Fibroblast of lung (primary cell): ENCODE measurements at regions not wholly inside any gene's neighbourhood (a gene's known extent, or its start where the extent isn't known, plus 50 kb on each side); places are given as distances from the start of the nearest gene placed in this dataset.

Source experiments
- EZH2 ChIP-seq: IDR thresholded peaks from 2 replicates; pipeline ENCODE4 v1.5.1; 2012; ENCODE audit warnings: low read length, control low read depth, mild to moderate bottlenecking; ENCODE audit errors: missing control alignments
- TF ChIP-seq, protein P1 (sequence below), 2 donors: IDR thresholded peaks in 1 of 2; conservative IDR thresholded peaks in 1 of 2; 1 replicate in 1 of 2; 2 replicates in 1 of 2; pipeline ENCODE4 v1.5.1; 2011 to 2012; ENCODE audit warnings: low read length in 2 of 2, control low read depth in 1 of 2, inconsistent platforms in 1 of 2, low read depth in 1 of 2, mild to moderate bottlenecking in 1 of 2

DNA sequence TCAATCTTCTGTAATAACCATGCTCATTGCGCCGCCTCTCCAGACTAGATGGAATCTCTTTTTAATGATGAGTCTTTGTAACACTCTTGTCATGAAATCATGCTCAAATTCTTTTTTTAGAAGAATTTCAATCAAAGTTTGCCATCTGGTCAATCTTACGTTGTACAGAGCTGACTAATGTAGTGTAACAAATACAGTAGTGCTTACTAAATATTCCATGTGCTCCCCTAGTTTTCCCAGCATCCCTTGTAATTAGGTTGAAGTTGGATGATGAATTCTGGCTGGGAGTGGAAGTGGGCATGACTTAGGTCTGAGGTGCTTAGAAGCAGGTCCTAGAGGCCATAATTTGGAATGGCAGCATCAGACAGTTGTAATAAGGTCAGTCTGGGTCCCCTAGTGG, 309.1 kb upstream of the SNX7 start:
- TF ChIP-seq, protein P1, sequence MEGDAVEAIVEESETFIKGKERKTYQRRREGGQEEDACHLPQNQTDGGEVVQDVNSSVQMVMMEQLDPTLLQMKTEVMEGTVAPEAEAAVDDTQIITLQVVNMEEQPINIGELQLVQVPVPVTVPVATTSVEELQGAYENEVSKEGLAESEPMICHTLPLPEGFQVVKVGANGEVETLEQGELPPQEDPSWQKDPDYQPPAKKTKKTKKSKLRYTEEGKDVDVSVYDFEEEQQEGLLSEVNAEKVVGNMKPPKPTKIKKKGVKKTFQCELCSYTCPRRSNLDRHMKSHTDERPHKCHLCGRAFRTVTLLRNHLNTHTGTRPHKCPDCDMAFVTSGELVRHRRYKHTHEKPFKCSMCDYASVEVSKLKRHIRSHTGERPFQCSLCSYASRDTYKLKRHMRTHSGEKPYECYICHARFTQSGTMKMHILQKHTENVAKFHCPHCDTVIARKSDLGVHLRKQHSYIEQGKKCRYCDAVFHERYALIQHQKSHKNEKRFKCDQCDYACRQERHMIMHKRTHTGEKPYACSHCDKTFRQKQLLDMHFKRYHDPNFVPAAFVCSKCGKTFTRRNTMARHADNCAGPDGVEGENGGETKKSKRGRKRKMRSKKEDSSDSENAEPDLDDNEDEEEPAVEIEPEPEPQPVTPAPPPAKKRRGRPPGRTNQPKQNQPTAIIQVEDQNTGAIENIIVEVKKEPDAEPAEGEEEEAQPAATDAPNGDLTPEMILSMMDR (conservative IDR thresholded peaks at IDR 0.05 in 1 of 2, IDR thresholded peaks at IDR 0.05 in 1 of 2; ENCODE audit: low read depth in 1 of 2, low read length in 2 of 2): no peak
- no peak for TF ChIP-seq EZH2
